ENCODE measurements at regions not wholly inside any gene's neighbourhood (a gene's known extent, or its start where the extent isn't known, plus 50 kb on each side); places are given as distances from the start of the nearest gene placed in this dataset.

DNA sequence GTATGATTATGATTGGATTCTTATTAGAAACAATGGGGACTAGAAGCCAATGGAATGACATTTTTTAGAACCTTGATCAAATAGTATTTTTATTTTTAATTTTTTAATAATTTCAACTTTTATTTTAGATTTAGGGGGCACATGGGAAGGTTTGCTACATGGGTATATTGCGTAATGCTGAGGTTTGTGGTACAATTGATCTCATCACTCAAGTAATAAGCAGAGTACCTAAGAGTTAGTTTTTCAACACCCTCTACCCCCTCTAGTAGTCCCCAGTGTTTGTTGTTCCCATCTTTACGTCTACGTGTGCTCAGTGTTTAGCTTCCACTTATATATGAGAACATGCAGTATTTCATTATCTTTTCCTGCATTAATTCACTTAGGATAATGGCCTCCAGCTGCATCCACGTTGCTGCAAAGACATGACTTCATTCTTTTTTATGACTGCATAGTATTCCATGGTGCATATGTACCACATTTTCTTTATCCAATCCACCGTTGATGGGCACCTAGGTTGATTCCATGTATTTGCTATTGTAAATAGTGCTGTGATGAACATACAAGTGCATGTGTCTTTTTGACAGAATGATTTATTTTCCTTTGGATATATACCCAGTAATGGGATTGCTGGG is 281.1 kb upstream of the MAN1A1 start:
- TF ChIP-seq POLR2A (IDR thresholded peaks at IDR 0.05) (no peak), EP300 (IDR thresholded peaks at IDR 0.05) (no peak), POLR2AphosphoS5 (IDR thresholded peaks at IDR 0.05) (no peak)
- TF ChIP-seq, protein P1, sequence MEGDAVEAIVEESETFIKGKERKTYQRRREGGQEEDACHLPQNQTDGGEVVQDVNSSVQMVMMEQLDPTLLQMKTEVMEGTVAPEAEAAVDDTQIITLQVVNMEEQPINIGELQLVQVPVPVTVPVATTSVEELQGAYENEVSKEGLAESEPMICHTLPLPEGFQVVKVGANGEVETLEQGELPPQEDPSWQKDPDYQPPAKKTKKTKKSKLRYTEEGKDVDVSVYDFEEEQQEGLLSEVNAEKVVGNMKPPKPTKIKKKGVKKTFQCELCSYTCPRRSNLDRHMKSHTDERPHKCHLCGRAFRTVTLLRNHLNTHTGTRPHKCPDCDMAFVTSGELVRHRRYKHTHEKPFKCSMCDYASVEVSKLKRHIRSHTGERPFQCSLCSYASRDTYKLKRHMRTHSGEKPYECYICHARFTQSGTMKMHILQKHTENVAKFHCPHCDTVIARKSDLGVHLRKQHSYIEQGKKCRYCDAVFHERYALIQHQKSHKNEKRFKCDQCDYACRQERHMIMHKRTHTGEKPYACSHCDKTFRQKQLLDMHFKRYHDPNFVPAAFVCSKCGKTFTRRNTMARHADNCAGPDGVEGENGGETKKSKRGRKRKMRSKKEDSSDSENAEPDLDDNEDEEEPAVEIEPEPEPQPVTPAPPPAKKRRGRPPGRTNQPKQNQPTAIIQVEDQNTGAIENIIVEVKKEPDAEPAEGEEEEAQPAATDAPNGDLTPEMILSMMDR (IDR thresholded peaks at IDR 0.05), result no peak

Measured in gastroesophageal sphincter (tissue), 3 donors.